CD4-positive, alpha-beta T cell treated with Interleukin-4 for 1 hour (primary cell): ENCODE measurements at regions not wholly inside any gene's neighbourhood (a gene's known extent, or its start where the extent isn't known, plus 50 kb on each side); places are given as distances from the start of the nearest gene placed in this dataset.

ENCODE experiments used
- DNase-seq, 2 donors: peaks; one replicate each; pipeline ENCODE4 v3.0.0-alpha.2; 2020 to 2022

GRCh38 chr20:39277185-39277584, 315.0 kb downstream of the DHX35 start:
- no peak for DNase-seq

DNA sequence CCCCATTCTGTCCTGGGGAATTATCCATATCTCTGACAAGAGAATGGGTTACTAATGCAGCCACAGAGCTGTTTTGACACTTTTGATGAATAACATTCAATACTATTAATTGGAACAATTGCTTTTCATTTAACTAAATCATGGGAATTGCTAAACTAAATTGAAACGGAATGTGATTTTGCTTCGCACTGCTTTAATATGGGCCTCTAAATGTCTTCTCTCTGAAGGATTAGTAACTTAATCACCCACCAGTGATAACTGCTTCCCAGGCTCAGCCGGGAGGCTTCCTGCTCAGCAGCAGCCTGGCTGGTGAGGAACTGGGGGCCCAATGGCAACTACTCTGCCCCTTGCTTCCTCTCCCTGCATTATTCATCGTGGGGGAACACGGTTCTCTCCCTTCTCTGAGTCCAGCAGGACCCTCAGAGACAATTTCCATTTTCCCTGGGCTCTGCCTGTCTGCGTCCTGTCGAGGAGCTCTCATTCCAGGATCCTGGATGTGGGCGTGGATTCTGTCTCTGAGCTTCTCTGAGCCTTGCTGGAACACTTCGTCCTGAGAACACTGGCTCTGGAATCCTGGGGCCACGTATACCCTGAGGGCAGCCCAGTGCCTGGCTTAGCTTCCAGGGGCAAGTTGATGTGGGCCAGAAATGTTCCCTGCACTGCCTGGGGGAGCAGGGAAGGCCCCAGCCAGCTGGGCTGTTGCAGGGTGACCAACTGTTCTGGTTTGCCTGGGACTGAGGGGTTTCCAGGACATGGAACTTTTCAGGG, 308.9 kb downstream of the DHX35 start:
- no peak for DNase-seq

GRCh38 chr20:39269493-39270217, 307.5 kb downstream of the DHX35 start:
- no peak for DNase-seq

DNA sequence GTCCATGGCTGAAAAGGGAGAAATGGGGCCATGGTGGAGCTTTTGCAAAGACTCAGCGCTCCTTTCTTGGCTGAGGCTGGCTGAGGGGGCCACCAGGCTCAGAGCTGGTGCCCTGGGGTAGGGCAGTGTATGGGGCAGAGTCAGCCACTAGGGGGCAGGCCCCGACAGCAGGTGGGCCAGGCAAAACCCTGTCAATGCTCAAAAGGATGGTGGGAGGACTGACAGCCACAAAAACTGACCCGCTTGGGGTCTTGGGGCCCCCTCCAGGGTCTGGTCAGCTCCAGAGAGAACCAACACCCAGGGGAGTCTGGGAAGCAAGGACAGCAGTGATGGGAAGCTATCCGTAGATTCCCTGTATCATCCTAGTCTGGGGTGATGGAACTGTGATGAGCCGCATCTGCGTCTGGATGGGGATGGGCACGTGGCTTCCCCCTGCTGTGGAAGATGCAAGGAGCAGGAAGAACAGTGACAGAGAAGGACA, 306.9 kb downstream of the DHX35 start:
- DNase-seq = peak in 1 of 2 donors; percentile 15

DNA sequence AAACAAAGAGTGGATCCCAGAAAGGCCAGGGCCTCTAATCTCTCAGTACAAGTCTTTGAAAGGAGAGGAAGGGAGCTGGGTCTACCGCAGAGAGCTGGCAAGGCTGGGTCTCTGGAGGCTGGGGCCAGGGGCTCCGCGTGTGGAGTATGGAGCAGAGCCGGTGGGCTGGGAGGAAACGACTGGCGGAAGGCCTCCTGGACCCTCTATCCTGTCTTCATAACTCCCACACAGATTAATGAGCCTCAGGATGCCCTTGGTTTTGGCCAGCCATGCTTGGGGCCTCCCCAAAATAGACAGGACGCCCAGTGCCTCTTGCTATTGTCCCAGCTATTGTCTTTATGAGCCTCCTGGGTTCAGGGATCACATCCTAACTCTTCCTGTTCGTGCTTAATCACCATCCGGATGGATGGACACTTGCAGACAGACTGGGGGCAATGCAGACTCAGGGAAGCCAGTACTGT, 306.4 kb downstream of the DHX35 start:
- no peak for DNase-seq

DNA sequence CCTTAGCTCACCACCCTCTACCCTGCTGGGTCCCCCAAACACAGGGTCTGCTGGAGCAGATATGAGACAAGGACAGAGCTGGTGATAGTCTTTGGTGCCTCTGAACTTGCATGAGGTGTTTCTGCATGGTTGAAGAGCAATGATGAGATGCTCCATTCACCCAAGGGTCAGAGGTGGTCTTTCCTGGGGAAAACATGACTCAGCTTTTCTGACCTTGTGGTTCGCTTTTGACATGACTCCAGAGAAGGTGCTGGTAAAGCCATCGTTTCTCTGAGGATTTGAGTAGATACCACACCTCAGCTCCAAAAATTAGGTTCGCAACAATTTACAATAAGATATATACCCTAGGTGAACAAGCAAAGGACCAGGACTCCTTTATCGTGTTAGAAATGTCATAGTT, 304.8 kb downstream of the DHX35 start:
- no peak for DNase-seq

DNA sequence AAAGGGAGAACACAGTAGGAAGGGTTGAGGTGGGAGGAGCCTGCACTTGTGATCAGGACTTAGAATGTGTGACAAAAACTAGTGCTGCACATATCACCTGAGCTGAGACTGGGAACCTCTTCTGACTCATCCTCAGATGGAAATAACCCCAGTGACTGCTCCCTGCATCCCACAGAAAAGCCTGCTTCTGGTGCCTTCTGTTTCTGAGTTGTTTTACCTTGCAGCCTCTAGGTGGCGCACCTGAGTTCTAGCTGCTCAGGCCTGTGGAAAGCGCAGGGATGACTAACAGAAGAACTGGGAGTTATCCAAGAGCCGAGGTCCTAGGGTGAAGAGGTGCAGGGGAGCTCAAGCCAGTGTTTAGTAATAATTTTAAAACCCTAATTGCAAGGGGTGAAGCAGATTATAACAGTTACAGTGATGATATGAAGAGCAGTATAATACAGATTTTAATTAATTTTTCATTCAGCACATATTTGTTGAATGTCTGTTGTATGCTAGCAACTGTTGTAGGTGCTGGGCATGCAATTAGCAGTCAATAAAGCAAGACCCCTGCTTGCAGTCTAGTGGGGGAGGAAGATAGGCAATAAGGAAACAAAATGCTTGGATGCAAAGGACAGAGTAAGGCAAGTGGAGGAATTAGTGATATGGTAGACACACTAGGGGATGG, 302.5 kb downstream of the DHX35 start:
- DNase-seq = peak; percentile 13 to 16

DNA sequence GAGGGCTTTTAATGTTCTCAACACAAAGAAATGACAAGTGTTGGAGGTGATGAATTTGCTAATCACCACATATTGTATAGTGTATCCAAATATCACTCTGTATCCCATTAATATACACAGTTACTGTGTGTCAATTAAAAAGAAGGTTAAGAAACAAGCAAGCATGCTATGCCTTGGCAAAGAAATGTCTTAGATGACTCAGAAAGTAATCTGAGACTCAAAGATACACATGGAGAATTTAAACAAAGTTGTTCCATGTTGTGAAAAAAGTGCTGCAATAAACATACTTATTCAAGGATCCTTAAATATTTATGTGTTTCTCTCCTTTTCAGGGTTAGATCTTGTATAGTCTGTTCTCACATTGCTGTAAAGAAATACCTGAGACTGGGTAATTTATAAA, 300.9 kb downstream of the DHX35 start:
- no peak for DNase-seq

DNA sequence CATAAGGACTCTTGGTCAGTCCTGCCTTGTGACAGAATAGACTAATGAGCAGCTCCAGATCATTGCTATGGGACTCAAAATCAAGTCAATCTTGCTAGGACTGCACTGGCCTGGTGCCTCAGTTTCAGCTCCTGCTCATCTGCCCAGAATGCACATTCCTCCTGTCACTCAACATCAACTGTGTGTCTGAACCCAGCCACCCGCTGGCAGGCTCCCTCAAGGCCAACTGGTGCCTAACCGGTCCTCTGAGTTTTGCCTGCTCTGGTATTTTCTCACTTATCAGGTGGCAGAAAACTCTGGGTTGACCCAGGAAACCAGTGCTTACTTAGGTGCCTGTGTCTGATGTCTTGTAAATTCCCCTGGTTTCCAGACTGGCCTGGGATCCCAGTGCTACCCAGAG, 297.7 kb downstream of the DHX35 start:
- no peak for DNase-seq

- no peak for DNase-seq
Measured at GRCh38 chr20:39259010-39259803, 297.1 kb downstream of the DHX35 start.

DNA sequence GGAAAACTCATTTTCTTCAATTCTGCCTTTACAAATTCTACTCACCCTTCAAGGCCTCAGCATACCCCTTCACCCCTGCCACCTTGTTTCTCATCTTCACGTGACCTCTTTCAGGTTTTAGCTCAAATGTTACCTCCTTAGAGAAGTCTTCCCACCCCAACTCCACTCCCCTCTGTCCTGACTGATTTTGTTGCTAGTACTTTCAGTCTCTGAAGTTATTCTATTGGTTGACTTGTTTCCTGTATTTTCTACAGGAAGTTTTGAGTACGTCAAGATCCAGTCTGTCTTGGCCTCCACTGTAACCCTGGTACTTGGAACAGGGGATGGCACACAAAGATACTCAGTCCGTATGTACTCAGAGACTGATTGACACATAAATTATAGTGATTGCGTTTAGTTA, 296.1 kb downstream of the DHX35 start:
- DNase-seq = no peak

- no peak for DNase-seq
Measured at GRCh38 chr20:39253051-39253755, 291.1 kb downstream of the DHX35 start.

GRCh38 chr20:39252035-39252434, 289.9 kb downstream of the DHX35 start:
- DNase-seq = no peak

GRCh38 chr20:39249798-39250197, 287.7 kb downstream of the DHX35 start:
- no peak for DNase-seq

DNA sequence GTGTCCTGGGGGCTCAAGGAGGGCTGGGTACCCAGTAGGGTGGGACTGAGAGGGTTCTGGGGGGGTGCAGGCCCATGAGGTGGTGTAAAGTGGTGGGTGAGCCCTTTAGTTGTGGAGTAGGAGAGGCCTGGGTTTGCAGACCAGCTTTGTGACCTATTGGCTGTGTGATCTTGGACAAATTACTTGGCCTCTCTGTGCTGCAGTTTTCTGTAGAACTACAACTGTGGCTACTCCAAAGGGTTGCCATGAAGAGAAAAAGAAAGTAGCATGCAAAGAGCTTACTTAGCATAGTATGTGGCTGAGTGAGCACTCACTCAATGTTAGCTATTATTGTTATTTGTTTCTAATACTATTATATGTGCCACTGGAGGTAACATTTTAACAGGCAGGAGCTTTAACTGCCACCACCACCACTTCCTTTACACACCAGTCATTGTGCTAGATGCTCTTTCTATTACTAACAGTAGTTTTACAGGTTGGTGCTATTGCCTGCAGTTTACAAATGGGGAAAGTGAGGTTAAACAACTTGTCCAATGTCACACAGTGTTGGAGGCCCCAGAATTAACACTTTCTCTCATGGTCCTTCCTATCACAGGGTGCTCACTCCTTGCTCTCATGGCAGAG, 286.8 kb downstream of the DHX35 start:
- DNase-seq = no peak

- DNase-seq = no peak
Measured at GRCh38 chr20:39248171-39248861, 286.2 kb downstream of the DHX35 start.

DNA sequence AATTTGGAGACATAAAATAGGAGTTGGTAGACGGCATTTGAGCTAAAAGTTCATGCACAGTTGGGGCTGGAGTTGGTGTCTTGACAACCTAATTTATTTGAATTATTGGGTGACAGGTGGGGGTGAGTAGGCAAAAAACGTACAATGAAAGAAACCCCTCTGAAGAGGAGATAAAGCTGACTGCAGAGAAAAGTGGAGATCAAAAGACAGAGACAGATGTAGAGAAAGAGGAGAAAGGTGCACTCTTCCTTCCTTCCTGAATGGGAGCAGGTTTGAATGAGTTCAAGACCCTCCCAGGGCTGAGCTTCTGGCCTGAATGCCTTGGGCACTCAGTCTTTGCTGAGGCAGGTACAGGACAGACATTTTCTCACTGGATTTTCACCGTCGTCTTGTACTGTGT, 284.3 kb downstream of the DHX35 start:
- DNase-seq = no peak

DNA sequence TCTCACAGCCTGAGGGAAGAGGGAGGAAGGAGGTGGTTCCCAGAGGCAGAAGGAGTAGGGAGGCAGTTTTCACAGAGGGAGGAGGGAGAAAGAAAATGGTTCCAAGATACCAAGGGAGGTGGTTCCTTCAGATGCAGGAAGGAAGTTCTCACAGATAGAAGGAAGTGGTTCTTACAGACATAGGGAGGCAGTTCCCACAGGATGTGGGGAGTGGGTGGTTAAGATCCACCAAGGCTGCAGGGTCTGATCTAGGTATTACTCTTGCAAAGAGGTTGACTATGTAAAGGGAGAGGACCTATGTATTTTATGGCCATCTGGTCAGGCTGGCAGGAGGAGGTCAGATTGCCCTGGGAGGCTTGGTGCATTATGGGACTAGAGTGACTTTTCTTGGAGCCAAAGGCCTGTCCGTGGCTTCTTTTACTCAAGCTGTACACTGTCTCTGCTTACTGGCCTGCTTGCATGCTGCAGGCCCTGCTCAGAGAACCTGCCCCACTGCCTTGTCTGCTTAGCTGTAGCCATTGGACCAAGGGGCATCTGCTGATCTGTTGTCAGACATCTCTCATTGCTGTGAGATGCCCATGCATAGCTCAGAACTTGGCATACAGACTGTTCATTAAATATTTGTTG, 283.7 kb downstream of the DHX35 start:
- DNase-seq = no peak

- DNase-seq = no peak
Measured at GRCh38 chr20:39243962-39244361, 281.8 kb downstream of the DHX35 start.

DNA sequence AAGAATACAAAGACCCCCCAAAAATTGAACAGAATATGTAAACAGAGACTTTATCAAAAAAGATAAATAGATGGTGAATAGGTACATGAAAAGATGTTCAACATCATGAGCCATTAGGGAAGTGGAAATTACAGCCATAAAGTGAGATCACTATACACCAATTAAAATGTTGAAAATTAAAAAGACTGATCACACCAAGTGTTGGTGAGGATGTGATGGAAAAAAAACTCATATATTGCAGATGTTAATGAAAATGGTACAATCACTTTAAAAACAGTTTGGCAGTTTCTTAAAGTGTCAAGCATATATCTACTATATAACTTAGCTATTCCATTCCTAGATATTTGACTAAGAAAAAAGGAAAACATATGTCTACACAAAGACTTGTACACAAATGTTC, 280.5 kb downstream of the DHX35 start:
- no peak for DNase-seq
